Liver (tissue), 8 donors: ENCODE measurements at regions not wholly inside any gene's neighbourhood (a gene's known extent, or its start where the extent isn't known, plus 50 kb on each side); places are given as distances from the start of the nearest gene placed in this dataset.

Source experiments
- DNase-seq: peaks from one replicate; pipeline ENCODE4 v3.0.0-alpha.2; 2017; ENCODE audit warnings: low spot score
- H3K27ac ChIP-seq, 2 donors: one replicate each; pipeline ENCODE4 v1.7.0; 2013; ENCODE audit warnings: inconsistent platforms in 2 of 2, low read length in 2 of 2, control low read depth in 1 of 2, low read depth in 1 of 2, mild to moderate bottlenecking in 1 of 2
- H3K27me3 ChIP-seq, 4 donors: one replicate each; pipeline versions ENCODE4 v1.6.1 to v1.7.0; 2013; ENCODE audit warnings: low read length in 3 of 4, inconsistent platforms in 1 of 4, mild to moderate bottlenecking in 1 of 4, moderate library complexity in 1 of 4; ENCODE audit not compliant: control insufficient read depth in 4 of 4, insufficient read depth in 4 of 4
- H3K36me3 ChIP-seq, 4 donors: one replicate each; pipeline versions ENCODE4 v1.6.1 to v1.7.0; 2013; ENCODE audit warnings: low read length in 3 of 4, mild to moderate bottlenecking in 3 of 4, low read depth in 1 of 4, moderate library complexity in 1 of 4; ENCODE audit not compliant: control insufficient read depth in 4 of 4, insufficient read depth in 3 of 4
- H3K4me1 ChIP-seq, 4 donors: one replicate each; pipeline versions ENCODE4 v1.6.1 to v1.7.0; 2013; ENCODE audit warnings: low read length in 3 of 4, mild to moderate bottlenecking in 3 of 4, moderate library complexity in 1 of 4; ENCODE audit not compliant: control insufficient read depth in 4 of 4, insufficient read depth in 4 of 4
- H3K4me3 ChIP-seq, 3 donors: one replicate each; pipeline versions ENCODE4 v1.6.1 to v1.7.0; 2013; ENCODE audit warnings: low read length in 3 of 3, control low read depth in 1 of 3, low read depth in 1 of 3, mild to moderate bottlenecking in 1 of 3
- H3K9ac ChIP-seq, 2 donors: one replicate each; pipeline ENCODE4 v1.7.0; 2013; ENCODE audit warnings: low read length in 2 of 2, mild to moderate bottlenecking in 2 of 2, moderate library complexity in 2 of 2, control low read depth in 1 of 2, low read depth in 1 of 2
- H3K9me3 ChIP-seq, 4 donors: one replicate each; pipeline versions ENCODE4 v1.6.1 to v1.7.0; 2013; ENCODE audit warnings: low read length in 3 of 4; ENCODE audit not compliant: control insufficient read depth in 4 of 4
- EGR1 ChIP-seq, 2 donors: IDR thresholded peaks; 2 replicates each; pipeline ENCODE4 v1.6.1; 2016 to 2018; ENCODE audit warnings: antibody characterized with exemption in 2 of 2, low read depth in 2 of 2
- FOXA1 ChIP-seq: IDR thresholded peaks from 2 replicates; pipeline ENCODE4 v1.6.1; 2016; ENCODE audit warnings: antibody characterized with exemption
- GABPA ChIP-seq, 2 donors: IDR thresholded peaks in 1 of 2; conservative IDR thresholded peaks in 1 of 2; 2 replicates each; pipeline ENCODE4 v1.6.1; 2016; ENCODE audit warnings: antibody characterized with exemption in 2 of 2, mild to moderate bottlenecking in 1 of 2, moderate library complexity in 1 of 2
- HNF4A ChIP-seq, 2 donors: conservative IDR thresholded peaks; 2 replicates each; pipeline ENCODE4 v1.6.1; 2016; ENCODE audit warnings: antibody characterized with exemption in 2 of 2, mild to moderate bottlenecking in 2 of 2
- HNF4G ChIP-seq: IDR thresholded peaks from 2 replicates; pipeline ENCODE4 v1.6.1; 2016; ENCODE audit warnings: antibody characterized with exemption
- JUND ChIP-seq, 2 donors: IDR thresholded peaks; 2 replicates each; pipeline ENCODE4 v1.6.1; 2016; ENCODE audit warnings: antibody characterized with exemption in 2 of 2
- NR2F2 ChIP-seq: IDR thresholded peaks from 2 replicates; pipeline ENCODE4 v1.6.1; 2016; ENCODE audit warnings: antibody characterized with exemption
- RXRA ChIP-seq, 2 donors: IDR thresholded peaks; 2 replicates each; pipeline ENCODE4 v1.6.1; 2017 to 2018; ENCODE audit warnings: antibody characterized with exemption in 2 of 2, mild to moderate bottlenecking in 1 of 2
- SP1 ChIP-seq: IDR thresholded peaks from 2 replicates; pipeline ENCODE4 v1.6.1; 2018; ENCODE audit warnings: antibody characterized with exemption, mild to moderate bottlenecking
- TAF1 ChIP-seq: conservative IDR thresholded peaks from 2 replicates; pipeline ENCODE4 v1.6.1; 2016; ENCODE audit warnings: antibody characterized with exemption, mild to moderate bottlenecking
- YY1 ChIP-seq: IDR thresholded peaks from 2 replicates; pipeline ENCODE4 v1.6.1; 2016; ENCODE audit warnings: antibody characterized with exemption, mild to moderate bottlenecking
- WGBS: extraction: QIAGEN DNeasy Blood & Tissue Kit; methylation state at CpG from one replicate; pipeline ENCODE4 v1.1.7; 2013; 5-methylcytosine and 5-hydroxymethylcytosine counted together
- TF ChIP-seq, protein P1 (sequence below): IDR thresholded peaks from 2 replicates; pipeline ENCODE4 v1.6.1; 2016; ENCODE audit warnings: antibody characterized with exemption, mild to moderate bottlenecking
- TF ChIP-seq, protein P2 (sequence below): IDR thresholded peaks from 2 replicates; pipeline ENCODE4 v1.6.1; 2016; ENCODE audit warnings: antibody characterized with exemption
- TF ChIP-seq, protein P3 (sequence below): fragments of 150-350 bp; IDR thresholded peaks from 2 replicates; pipeline ENCODE4 v1.5.1; 2017; ENCODE audit warnings: improper control_type of control experiment, low read depth, low read length; ENCODE audit not compliant: missing input control
- TF ChIP-seq, protein P4 (sequence below): IDR thresholded peaks from 2 replicates; pipeline ENCODE4 v1.6.1; 2016; ENCODE audit warnings: antibody characterized with exemption
- TF ChIP-seq, protein P5 (sequence below): IDR thresholded peaks from 2 replicates; pipeline ENCODE4 v1.6.1; 2016; ENCODE audit warnings: antibody characterized with exemption
- donor health status: healthy.
- donor health status: healthy.
- donor health status: healthy.
- donor health status: healthy.
- donor health status: healthy.

DNA sequence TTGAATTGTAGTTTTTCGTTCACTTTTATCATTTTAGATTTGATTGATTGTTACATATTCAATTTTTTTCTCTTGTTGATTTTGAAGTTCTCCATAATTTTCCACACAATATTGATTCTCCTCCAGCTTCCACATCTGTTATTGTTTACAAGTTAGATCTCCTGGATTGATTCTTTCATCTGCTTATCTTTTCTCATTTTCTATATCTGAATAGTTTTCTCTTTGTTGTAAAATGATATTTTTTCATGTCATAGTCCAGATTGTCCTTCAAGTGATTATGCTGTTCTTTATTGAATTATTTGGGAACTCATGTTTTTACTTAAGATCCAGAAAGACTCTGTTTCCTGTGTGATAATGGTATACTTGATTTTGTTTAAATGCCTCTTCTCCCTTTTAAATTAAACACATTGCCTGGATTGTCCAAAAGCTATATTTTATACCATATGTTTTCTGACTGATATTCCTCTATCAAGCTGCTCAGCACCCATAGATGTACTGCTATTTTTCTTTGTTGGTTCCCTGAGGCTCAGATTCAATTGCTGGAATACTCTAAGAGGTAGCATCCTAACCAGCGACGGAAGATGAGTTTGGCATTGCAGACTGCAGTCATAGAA is 206.6 kb upstream of the PRR16 start:
- no peak overlapping the region for H3K4me3 ChIP-seq
- peak overlapping the region in 1 of 2 donors; percentile 20 for H3K27ac ChIP-seq
- H3K9ac ChIP-seq, result no peak overlapping the region
- no peak for TF ChIP-seq EGR1 (IDR thresholded peaks at IDR 0.05; ENCODE audit: low read depth in 2 of 2)
- no peak for TF ChIP-seq JUND (IDR thresholded peaks at IDR 0.05)
- TF ChIP-seq, protein P1, sequence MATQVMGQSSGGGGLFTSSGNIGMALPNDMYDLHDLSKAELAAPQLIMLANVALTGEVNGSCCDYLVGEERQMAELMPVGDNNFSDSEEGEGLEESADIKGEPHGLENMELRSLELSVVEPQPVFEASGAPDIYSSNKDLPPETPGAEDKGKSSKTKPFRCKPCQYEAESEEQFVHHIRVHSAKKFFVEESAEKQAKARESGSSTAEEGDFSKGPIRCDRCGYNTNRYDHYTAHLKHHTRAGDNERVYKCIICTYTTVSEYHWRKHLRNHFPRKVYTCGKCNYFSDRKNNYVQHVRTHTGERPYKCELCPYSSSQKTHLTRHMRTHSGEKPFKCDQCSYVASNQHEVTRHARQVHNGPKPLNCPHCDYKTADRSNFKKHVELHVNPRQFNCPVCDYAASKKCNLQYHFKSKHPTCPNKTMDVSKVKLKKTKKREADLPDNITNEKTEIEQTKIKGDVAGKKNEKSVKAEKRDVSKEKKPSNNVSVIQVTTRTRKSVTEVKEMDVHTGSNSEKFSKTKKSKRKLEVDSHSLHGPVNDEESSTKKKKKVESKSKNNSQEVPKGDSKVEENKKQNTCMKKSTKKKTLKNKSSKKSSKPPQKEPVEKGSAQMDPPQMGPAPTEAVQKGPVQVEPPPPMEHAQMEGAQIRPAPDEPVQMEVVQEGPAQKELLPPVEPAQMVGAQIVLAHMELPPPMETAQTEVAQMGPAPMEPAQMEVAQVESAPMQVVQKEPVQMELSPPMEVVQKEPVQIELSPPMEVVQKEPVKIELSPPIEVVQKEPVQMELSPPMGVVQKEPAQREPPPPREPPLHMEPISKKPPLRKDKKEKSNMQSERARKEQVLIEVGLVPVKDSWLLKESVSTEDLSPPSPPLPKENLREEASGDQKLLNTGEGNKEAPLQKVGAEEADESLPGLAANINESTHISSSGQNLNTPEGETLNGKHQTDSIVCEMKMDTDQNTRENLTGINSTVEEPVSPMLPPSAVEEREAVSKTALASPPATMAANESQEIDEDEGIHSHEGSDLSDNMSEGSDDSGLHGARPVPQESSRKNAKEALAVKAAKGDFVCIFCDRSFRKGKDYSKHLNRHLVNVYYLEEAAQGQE, result no peak
- no peak for TF ChIP-seq FOXA1
- TF ChIP-seq, protein P2, sequence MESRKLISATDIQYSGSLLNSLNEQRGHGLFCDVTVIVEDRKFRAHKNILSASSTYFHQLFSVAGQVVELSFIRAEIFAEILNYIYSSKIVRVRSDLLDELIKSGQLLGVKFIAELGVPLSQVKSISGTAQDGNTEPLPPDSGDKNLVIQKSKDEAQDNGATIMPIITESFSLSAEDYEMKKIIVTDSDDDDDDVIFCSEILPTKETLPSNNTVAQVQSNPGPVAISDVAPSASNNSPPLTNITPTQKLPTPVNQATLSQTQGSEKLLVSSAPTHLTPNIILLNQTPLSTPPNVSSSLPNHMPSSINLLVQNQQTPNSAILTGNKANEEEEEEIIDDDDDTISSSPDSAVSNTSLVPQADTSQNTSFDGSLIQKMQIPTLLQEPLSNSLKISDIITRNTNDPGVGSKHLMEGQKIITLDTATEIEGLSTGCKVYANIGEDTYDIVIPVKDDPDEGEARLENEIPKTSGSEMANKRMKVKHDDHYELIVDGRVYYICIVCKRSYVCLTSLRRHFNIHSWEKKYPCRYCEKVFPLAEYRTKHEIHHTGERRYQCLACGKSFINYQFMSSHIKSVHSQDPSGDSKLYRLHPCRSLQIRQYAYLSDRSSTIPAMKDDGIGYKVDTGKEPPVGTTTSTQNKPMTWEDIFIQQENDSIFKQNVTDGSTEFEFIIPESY, result no peak
- TF ChIP-seq HNF4A (conservative IDR thresholded peaks at IDR 0.05), result no peak
- no peak for TF ChIP-seq TAF1
- TF ChIP-seq, protein P3, sequence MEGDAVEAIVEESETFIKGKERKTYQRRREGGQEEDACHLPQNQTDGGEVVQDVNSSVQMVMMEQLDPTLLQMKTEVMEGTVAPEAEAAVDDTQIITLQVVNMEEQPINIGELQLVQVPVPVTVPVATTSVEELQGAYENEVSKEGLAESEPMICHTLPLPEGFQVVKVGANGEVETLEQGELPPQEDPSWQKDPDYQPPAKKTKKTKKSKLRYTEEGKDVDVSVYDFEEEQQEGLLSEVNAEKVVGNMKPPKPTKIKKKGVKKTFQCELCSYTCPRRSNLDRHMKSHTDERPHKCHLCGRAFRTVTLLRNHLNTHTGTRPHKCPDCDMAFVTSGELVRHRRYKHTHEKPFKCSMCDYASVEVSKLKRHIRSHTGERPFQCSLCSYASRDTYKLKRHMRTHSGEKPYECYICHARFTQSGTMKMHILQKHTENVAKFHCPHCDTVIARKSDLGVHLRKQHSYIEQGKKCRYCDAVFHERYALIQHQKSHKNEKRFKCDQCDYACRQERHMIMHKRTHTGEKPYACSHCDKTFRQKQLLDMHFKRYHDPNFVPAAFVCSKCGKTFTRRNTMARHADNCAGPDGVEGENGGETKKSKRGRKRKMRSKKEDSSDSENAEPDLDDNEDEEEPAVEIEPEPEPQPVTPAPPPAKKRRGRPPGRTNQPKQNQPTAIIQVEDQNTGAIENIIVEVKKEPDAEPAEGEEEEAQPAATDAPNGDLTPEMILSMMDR, result no peak
- H3K4me1 ChIP-seq, result no peaks in the 10 kb centered on the region
- no peak for DNase-seq
- 73% methylated on average over 3 of the region's 3 CpGs for WGBS
- H3K9me3 ChIP-seq, result no peaks in the 10 kb centered on the region
- peaks cover 0 to 2% (median 0%) of the 10 kb centered on the region in 4 donors for H3K27me3 ChIP-seq
- no peaks in the 10 kb centered on the region for H3K36me3 ChIP-seq

DNA sequence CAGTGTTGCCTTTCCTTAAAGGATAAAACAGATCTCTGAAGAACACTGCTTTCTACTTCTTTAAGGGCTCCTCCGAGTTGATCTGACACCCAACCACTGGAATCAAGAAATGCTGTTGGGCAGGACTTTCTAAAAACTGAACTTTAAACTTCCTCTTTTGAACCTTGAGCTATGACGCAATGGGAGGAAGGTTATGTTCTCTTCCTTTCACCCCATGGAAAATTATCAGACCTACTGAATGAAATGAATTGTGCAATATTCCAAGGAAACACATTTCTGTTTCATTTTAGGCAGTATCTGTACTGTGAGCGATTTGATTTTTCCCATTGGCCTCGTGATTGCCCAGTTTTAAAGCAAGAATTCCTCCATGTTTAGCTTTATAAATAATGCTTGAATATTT is 206.0 kb upstream of the PRR16 start:
- Histone ChIP-seq H3K9me3 (no peaks in the 10 kb centered on the region), H3K9ac (no peak overlapping the region), H3K4me3 (no peak overlapping the region), H3K27me3 (peaks cover 0 to 2% (median 0%) of the 10 kb centered on the region in 4 donors), H3K27ac (peak overlapping the region in 1 of 2 donors; percentile 20), H3K36me3 (no peaks in the 10 kb centered on the region), H3K4me1 (no peaks in the 10 kb centered on the region)
- WGBS, result 54% methylated on average over 4 of the region's 4 CpGs
- no peak for DNase-seq
- TF ChIP-seq, protein P2, result no peak
- TF ChIP-seq HNF4G (no peak), RXRA (IDR thresholded peaks at IDR 0.05) (peak in 1 of 2 donors; percentile 8), JUND (IDR thresholded peaks at IDR 0.05) (no peak), NR2F2 (peak; percentile 82), YY1 (no peak), HNF4A (conservative IDR thresholded peaks at IDR 0.05) (peak in 1 of 2 donors; percentile 16), EGR1 (IDR thresholded peaks at IDR 0.05; ENCODE audit: low read depth in 2 of 2) (no peak), GABPA (IDR thresholded peaks at IDR 0.05 in 1 of 2, conservative IDR thresholded peaks at IDR 0.05 in 1 of 2) (no peak), SP1 (peak; percentile 14)
- TF ChIP-seq, protein P4, sequence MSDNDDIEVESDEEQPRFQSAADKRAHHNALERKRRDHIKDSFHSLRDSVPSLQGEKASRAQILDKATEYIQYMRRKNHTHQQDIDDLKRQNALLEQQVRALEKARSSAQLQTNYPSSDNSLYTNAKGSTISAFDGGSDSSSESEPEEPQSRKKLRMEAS, result no peak
- TF ChIP-seq, protein P1, result no peak
- TF ChIP-seq, protein P5, sequence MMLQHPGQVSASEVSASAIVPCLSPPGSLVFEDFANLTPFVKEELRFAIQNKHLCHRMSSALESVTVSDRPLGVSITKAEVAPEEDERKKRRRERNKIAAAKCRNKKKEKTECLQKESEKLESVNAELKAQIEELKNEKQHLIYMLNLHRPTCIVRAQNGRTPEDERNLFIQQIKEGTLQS, result no peak
